ENCODE measurements at regions not wholly inside any gene's neighbourhood (a gene's known extent, or its start where the extent isn't known, plus 50 kb on each side); places are given as distances from the start of the nearest gene placed in this dataset.

DNA sequence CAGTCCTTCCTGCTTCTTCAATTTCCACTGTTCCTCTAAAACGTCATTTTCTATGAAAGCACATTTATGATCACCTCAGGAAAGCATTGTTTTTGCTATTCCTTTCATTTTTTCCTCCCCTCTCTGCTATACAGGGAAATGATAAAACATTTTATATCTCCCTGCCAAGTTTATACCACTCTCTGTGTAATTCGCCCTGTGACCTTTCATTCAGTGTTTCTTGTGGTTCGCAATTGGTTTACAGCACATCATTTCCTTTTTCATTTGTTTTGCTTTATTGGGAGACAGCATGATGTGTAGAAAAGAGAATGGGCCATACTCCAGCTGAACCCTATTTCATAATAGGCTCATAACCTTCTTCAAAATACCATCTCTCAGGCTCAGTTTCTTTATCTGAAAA is 99.9 kb upstream of the RAPGEF2 start:
- TF ChIP-seq, protein P1, sequence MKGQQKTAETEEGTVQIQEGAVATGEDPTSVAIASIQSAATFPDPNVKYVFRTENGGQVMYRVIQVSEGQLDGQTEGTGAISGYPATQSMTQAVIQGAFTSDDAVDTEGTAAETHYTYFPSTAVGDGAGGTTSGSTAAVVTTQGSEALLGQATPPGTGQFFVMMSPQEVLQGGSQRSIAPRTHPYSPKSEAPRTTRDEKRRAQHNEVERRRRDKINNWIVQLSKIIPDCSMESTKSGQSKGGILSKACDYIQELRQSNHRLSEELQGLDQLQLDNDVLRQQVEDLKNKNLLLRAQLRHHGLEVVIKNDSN (IDR thresholded peaks at IDR 0.05; ENCODE audit: borderline replicate concordance, extremely low read length, insufficient read depth, low read depth, low read length) = no peak
- TF ChIP-seq TAF1 (IDR thresholded peaks at IDR 0.05; ENCODE audit: borderline replicate concordance, low read depth, low read length) (no peak), POLR2AphosphoS2 (IDR thresholded peaks at IDR 0.05; ENCODE audit: low read depth, low read length) (no peak), ZNF384 (IDR thresholded peaks at IDR 0.05; ENCODE audit: borderline replicate concordance, low read depth, low read length) (no peak), DPF2 (IDR thresholded peaks at IDR 0.05) (no peak)
- TF ChIP-seq, protein P2, sequence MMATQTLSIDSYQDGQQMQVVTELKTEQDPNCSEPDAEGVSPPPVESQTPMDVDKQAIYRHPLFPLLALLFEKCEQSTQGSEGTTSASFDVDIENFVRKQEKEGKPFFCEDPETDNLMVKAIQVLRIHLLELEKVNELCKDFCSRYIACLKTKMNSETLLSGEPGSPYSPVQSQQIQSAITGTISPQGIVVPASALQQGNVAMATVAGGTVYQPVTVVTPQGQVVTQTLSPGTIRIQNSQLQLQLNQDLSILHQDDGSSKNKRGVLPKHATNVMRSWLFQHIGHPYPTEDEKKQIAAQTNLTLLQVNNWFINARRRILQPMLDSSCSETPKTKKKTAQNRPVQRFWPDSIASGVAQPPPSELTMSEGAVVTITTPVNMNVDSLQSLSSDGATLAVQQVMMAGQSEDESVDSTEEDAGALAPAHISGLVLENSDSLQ (IDR thresholded peaks at IDR 0.05) = no peak
- TF ChIP-seq, protein P3, sequence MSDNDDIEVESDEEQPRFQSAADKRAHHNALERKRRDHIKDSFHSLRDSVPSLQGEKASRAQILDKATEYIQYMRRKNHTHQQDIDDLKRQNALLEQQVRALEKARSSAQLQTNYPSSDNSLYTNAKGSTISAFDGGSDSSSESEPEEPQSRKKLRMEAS (IDR thresholded peaks at IDR 0.05; ENCODE audit: low read depth, low read length) = no peak
- TF ChIP-seq, protein P4, sequence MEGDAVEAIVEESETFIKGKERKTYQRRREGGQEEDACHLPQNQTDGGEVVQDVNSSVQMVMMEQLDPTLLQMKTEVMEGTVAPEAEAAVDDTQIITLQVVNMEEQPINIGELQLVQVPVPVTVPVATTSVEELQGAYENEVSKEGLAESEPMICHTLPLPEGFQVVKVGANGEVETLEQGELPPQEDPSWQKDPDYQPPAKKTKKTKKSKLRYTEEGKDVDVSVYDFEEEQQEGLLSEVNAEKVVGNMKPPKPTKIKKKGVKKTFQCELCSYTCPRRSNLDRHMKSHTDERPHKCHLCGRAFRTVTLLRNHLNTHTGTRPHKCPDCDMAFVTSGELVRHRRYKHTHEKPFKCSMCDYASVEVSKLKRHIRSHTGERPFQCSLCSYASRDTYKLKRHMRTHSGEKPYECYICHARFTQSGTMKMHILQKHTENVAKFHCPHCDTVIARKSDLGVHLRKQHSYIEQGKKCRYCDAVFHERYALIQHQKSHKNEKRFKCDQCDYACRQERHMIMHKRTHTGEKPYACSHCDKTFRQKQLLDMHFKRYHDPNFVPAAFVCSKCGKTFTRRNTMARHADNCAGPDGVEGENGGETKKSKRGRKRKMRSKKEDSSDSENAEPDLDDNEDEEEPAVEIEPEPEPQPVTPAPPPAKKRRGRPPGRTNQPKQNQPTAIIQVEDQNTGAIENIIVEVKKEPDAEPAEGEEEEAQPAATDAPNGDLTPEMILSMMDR (IDR thresholded peaks at IDR 0.05 in 2 of 3, conservative IDR thresholded peaks at IDR 0.05 in 1 of 3; ENCODE audit: control insufficient read depth in 2 of 3, extremely low read depth in 1 of 3, insufficient read depth in 1 of 3, low read depth in 3 of 3, low read length in 3 of 3) = no peak
- TF ChIP-seq, protein P5, sequence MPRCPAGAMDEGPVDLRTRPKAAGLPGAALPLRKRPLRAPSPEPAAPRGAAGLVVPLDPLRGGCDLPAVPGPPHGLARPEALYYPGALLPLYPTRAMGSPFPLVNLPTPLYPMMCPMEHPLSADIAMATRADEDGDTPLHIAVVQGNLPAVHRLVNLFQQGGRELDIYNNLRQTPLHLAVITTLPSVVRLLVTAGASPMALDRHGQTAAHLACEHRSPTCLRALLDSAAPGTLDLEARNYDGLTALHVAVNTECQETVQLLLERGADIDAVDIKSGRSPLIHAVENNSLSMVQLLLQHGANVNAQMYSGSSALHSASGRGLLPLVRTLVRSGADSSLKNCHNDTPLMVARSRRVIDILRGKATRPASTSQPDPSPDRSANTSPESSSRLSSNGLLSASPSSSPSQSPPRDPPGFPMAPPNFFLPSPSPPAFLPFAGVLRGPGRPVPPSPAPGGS (IDR thresholded peaks at IDR 0.05; ENCODE audit: borderline replicate concordance, insufficient read depth, low read depth, low read length, poor library complexity, severe bottlenecking) = no peak
- TF ChIP-seq, protein P6, sequence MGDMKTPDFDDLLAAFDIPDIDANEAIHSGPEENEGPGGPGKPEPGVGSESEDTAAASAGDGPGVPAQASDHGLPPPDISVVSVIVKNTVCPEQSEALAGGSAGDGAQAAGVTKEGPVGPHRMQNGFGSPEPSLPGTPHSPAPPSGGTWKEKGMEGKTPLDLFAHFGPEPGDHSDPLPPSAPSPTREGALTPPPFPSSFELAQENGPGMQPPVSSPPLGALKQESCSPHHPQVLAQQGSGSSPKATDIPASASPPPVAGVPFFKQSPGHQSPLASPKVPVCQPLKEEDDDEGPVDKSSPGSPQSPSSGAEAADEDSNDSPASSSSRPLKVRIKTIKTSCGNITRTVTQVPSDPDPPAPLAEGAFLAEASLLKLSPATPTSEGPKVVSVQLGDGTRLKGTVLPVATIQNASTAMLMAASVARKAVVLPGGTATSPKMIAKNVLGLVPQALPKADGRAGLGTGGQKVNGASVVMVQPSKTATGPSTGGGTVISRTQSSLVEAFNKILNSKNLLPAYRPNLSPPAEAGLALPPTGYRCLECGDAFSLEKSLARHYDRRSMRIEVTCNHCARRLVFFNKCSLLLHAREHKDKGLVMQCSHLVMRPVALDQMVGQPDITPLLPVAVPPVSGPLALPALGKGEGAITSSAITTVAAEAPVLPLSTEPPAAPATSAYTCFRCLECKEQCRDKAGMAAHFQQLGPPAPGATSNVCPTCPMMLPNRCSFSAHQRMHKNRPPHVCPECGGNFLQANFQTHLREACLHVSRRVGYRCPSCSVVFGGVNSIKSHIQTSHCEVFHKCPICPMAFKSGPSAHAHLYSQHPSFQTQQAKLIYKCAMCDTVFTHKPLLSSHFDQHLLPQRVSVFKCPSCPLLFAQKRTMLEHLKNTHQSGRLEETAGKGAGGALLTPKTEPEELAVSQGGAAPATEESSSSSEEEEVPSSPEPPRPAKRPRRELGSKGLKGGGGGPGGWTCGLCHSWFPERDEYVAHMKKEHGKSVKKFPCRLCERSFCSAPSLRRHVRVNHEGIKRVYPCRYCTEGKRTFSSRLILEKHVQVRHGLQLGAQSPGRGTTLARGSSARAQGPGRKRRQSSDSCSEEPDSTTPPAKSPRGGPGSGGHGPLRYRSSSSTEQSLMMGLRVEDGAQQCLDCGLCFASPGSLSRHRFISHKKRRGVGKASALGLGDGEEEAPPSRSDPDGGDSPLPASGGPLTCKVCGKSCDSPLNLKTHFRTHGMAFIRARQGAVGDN (IDR thresholded peaks at IDR 0.05) = no peak
